Fibroblast of skin of abdomen (primary cell): ENCODE measurements at regions not wholly inside any gene's neighbourhood (a gene's known extent, or its start where the extent isn't known, plus 50 kb on each side); places are given as distances from the start of the nearest gene placed in this dataset.
A peak's percentile ranks its signal among the peaks of the same experiment; 100 is the strongest.
"Not testable (repeated sequence)": the region's sequence is repeated elsewhere in the genome, so short reads cannot be mapped to it uniquely, and the experiment has no call there.

Source experiments
- DNase-seq: peaks from one replicate; pipeline ENCODE4 v3.0.0-alpha.2; 2013

GRCh38 chr4:55251896-55252295 is 94.1 kb upstream of the SRD5A3 start:
- DNase-seq, result no peak

- no peak for DNase-seq
Measured at GRCh38 chr4:55253948-55254593, 92.0 kb upstream of the SRD5A3 start.

- DNase-seq, result peak; percentile 80
Measured at GRCh38 chr4:55255179-55255578, 90.9 kb upstream of the SRD5A3 start.

- DNase-seq, result no peak
Measured at GRCh38 chr4:55256787-55257186, 89.3 kb upstream of the SRD5A3 start.

- DNase-seq, result peak; percentile 52
Measured at GRCh38 chr4:55258152-55258865, 87.7 kb upstream of the SRD5A3 start.

GRCh38 chr4:55259294-55259693 is 86.7 kb upstream of the SRD5A3 start:
- DNase-seq, result no peak

GRCh38 chr4:55269470-55269869 is 76.6 kb upstream of the SRD5A3 start:
- DNase-seq, result no peak

GRCh38 chr4:55269995-55270394 is 76.0 kb upstream of the SRD5A3 start:
- DNase-seq, result no peak

- DNase-seq, result no peak
Measured at GRCh38 chr4:55270481-55270880, 75.6 kb upstream of the SRD5A3 start.

- DNase-seq, result no peak
Measured at GRCh38 chr4:55272102-55272501, 73.9 kb upstream of the SRD5A3 start.

GRCh38 chr4:55272589-55272988 is 73.5 kb upstream of the SRD5A3 start:
- DNase-seq, result no peak

- DNase-seq, result no peak
Measured at GRCh38 chr4:55277011-55277410, 69.0 kb upstream of the SRD5A3 start.

- no peak for DNase-seq
Measured at GRCh38 chr4:55278316-55278715, 67.7 kb upstream of the SRD5A3 start.

- not testable (repeated sequence) for DNase-seq
Measured at GRCh38 chr4:55280474-55280873, 65.6 kb upstream of the SRD5A3 start.

GRCh38 chr4:55281118-55281683 is 64.8 kb upstream of the SRD5A3 start:
- DNase-seq, result not testable (repeated sequence)

GRCh38 chr4:55284331-55284730 is 61.7 kb upstream of the SRD5A3 start:
- no peak for DNase-seq

GRCh38 chr4:55291227-55291640 is 54.8 kb upstream of the SRD5A3 start:
- DNase-seq, result no peak

GRCh38 chr4:55296096-55296495 is 49.9 kb upstream of the SRD5A3 start:
- DNase-seq, result no peak
